ENCODE measurements at regions not wholly inside any gene's neighbourhood (a gene's known extent, or its start where the extent isn't known, plus 50 kb on each side); places are given as distances from the start of the nearest gene placed in this dataset.

DNA sequence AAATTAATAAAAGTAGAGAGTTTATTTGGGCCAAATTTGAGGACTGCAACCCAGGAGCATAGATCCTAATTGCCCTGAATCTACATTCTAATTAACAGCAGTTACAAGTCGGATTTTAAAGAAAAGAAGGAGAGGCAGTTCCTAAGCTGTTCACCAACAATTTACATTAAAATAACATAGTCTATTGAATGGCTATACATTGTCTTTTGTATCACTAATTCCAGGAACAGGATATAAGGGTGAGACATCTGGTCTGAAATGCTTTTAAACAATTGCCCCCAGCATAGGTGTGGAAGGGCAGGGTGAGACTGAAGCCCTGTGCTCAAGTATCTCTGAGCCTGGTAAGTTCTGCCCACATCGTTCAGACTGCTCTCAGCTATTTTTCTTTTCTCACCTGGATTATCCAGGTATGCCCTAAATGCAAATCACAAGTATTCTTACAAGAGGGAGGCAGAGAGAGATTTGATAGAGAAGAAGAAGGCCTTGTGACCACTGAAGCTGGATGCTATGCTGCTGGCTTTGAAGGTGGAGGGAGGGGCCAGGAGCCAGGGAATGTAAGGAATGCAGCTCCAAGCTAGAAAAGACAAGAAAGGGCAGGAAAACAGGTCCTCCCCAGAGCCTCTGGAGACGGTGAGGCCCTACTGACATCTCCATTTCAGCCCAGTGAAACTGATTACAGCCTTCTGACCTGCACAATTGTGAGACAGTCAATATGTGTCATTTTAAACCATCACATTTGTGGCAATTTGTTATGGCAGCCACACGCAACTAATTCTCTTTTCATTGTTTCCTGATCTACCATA, 189.4 kb upstream of the ARL4C start:
- no peak overlapping the region for H2BK120ac ChIP-seq (ENCODE audit: low read depth, low read length, poor library complexity, severe bottlenecking)
- H4K8ac ChIP-seq (replicated peaks; ENCODE audit: insufficient read length, low read depth, low read length) = no peak overlapping the region
- Mint-ChIP-seq H3K4me1 (peaks cover 58 to 62% of the 10 kb centered on the region in 2 experiments), H3K27me3 (ENCODE audit: low read depth) (no peaks in the 10 kb centered on the region; the same call in none of the 2 replicates), H3K4me3 (peak overlapping the region; percentile 7 to 35; a peak in 3 of 5 replicates), H3K36me3 (ENCODE audit: insufficient read depth in 1 of 3, low read depth in 3 of 3) (peaks cover 0 to 11% (median 0%) of the 10 kb centered on the region in 3 experiments; a peak in 5 of 7 replicates), H3K27ac (peak overlapping the region; percentile 85 to 99 (median 98); a peak in 6 of 7 replicates), H3K9me3 (no peaks in the 10 kb centered on the region; a peak in 1 of 5 replicates)
- H3K79me1 ChIP-seq (ENCODE audit: insufficient read depth, low read depth, low read length, poor library complexity, severe bottlenecking) = no peaks in the 10 kb centered on the region
- H2BK20ac ChIP-seq (ENCODE audit: low read depth, low read length, poor library complexity, severe bottlenecking) = peak overlapping the region; percentile 46
- H4K5ac ChIP-seq (ENCODE audit: insufficient read length, low read depth, low read length) = no peak overlapping the region
- peak; percentile 90 for DNase-seq
- H3K18ac ChIP-seq (ENCODE audit: insufficient read length, low read depth, low read length) = no peak overlapping the region
- no peak overlapping the region for H3T11ph ChIP-seq (ENCODE audit: low read length)
- H3K79me2 ChIP-seq (ENCODE audit: insufficient read depth, low read length) = no peaks in the 10 kb centered on the region
- peak overlapping the region; percentile 96 for H3K27ac ChIP-seq (ENCODE audit: insufficient read length, low read depth, low read length)
- H2AFZ ChIP-seq (ENCODE audit: low read length) = no peak overlapping the region
- H3K14ac ChIP-seq (ENCODE audit: insufficient read depth, low read length) = no peak overlapping the region
- no peak overlapping the region for H3K23ac ChIP-seq (ENCODE audit: insufficient read length, low read depth, low read length)
- H3K27me3 ChIP-seq (ENCODE audit: insufficient read depth, low read length) = no peaks in the 10 kb centered on the region
- H3K4me2 ChIP-seq (ENCODE audit: insufficient read depth, insufficient read length, low read length) = peak overlapping the region; percentile 32
- WGBS (ENCODE audit: extremely low coverage, insufficient read length, low lambda C conversion rate) = no CpG with 5 or more reads among the region's 4 CpGs
- H3K56ac ChIP-seq (ENCODE audit: insufficient read length, low read depth, low read length) = no peak overlapping the region
- TF ChIP-seq CTCF (conservative IDR thresholded peaks at IDR 0.05) = no peak
- H3K4me1 ChIP-seq (ENCODE audit: insufficient read depth, low read length) = peaks cover 7% of the 10 kb centered on the region; the same call in 1 of the 2 replicates
- no peak overlapping the region for H2BK15ac ChIP-seq (ENCODE audit: low read depth, low read length)
- no peak overlapping the region for H4K91ac ChIP-seq (ENCODE audit: insufficient read length, low read depth, low read length)
- no peak overlapping the region for H2BK12ac ChIP-seq (ENCODE audit: insufficient read length, low read depth, low read length)
- H3K4ac ChIP-seq (ENCODE audit: low read depth, low read length) = no peak overlapping the region
- peaks cover 7% of the 10 kb centered on the region for H4K20me1 ChIP-seq (ENCODE audit: control insufficient read depth, insufficient read depth, insufficient read length)
- H2AK5ac ChIP-seq (ENCODE audit: insufficient read length, low read length) = no peak overlapping the region
- no peak overlapping the region for H2BK5ac ChIP-seq (ENCODE audit: insufficient read length, low read length)
- no peaks in the 10 kb centered on the region for H3K23me2 ChIP-seq (ENCODE audit: insufficient read length, low read depth, low read length, poor library complexity, severe bottlenecking)
- H3K9ac ChIP-seq (ENCODE audit: extremely low read depth, insufficient read length, low read length) = no peak overlapping the region
- no peaks in the 10 kb centered on the region for H3K9me3 ChIP-seq (ENCODE audit: control insufficient read depth, low read depth, low read length)
